Endothelial cell (in vitro differentiated cells): ENCODE measurements at regions not wholly inside any gene's neighbourhood (a gene's known extent, or its start where the extent isn't known, plus 50 kb on each side); places are given as distances from the start of the nearest gene placed in this dataset.

Experiments used
- DNase-seq: peaks from one replicate; pipeline ENCODE4 v3.0.0; 2021; ENCODE audit warnings: low spot score
- H3K27ac Mint-ChIP-seq: one replicate; pipeline ENCODE4 v1.8.0; 2021; ENCODE audit warnings: mixed read lengths, inconsistent platforms; ENCODE audit not compliant: unreplicated experiment
- H3K27me3 Mint-ChIP-seq: one replicate; pipeline ENCODE4 v1.8.0; 2021; ENCODE audit warnings: mild to moderate bottlenecking, moderate library complexity, mixed read lengths, inconsistent platforms; ENCODE audit not compliant: unreplicated experiment
- H3K36me3 Mint-ChIP-seq: one replicate; pipeline ENCODE4 v1.8.0; 2021; ENCODE audit warnings: mild to moderate bottlenecking, low read depth, mixed read lengths, inconsistent platforms; ENCODE audit not compliant: unreplicated experiment
- H3K4me1 Mint-ChIP-seq: one replicate; pipeline ENCODE4 v1.8.0; 2021; ENCODE audit warnings: mild to moderate bottlenecking, mixed read lengths, inconsistent platforms; ENCODE audit not compliant: unreplicated experiment
- H3K4me3 Mint-ChIP-seq: one replicate; pipeline ENCODE4 v1.8.0; 2021; ENCODE audit warnings: mild to moderate bottlenecking, mixed read lengths, inconsistent platforms; ENCODE audit not compliant: unreplicated experiment
- H3K9me3 Mint-ChIP-seq: one replicate; pipeline ENCODE4 v1.8.0; 2021; ENCODE audit warnings: mixed read lengths, inconsistent platforms; ENCODE audit not compliant: unreplicated experiment
- CTCF ChIP-seq: fragments of 200-600 bp; sonication (generic); IDR thresholded peaks from one replicate; pipeline ENCODE4 v1.5.0; 2021; ENCODE audit warnings: antibody characterized with exemption; ENCODE audit not compliant: unreplicated experiment

GRCh38 chr10:118151461-118151860, 104.7 kb upstream of the RAB11FIP2 start:
- H3K36me3 Mint-ChIP-seq: no peaks in the 10 kb centered on the region
- TF ChIP-seq CTCF: no peak
- no peak overlapping the region for H3K4me3 Mint-ChIP-seq
- H3K4me1 Mint-ChIP-seq: no peaks in the 10 kb centered on the region
- H3K27ac Mint-ChIP-seq: no peak overlapping the region
- H3K9me3 Mint-ChIP-seq: no peaks in the 10 kb centered on the region
- H3K27me3 Mint-ChIP-seq: no peaks in the 10 kb centered on the region
- no peak for DNase-seq

DNA sequence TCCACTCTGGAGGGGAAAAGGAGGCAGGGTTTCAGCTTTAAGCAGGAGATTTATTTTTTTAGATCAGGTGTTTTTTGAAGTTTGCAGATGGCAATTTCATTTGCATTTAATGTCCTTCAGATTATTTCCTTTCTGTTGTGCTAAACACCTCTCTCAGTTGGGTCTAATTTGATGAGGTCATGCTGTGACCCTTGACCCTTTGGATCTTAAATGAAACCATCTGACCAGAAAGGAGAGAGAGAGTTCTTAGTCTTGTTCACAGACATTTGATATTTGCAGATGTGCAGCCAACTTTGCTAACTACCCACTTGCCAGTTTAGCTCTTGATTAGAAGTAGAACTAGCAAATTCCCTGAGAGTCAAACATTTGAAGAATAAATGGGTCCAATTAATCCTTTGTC, 101.5 kb upstream of the RAB11FIP2 start:
- Mint-ChIP-seq H3K36me3 (no peaks in the 10 kb centered on the region), H3K4me1 (no peaks in the 10 kb centered on the region), H3K9me3 (no peaks in the 10 kb centered on the region), H3K27ac (no peak overlapping the region), H3K4me3 (no peak overlapping the region), H3K27me3 (peaks cover 2% of the 10 kb centered on the region)
- no peak for TF ChIP-seq CTCF
- no peak for DNase-seq

GRCh38 chr10:118145256-118145655, 98.5 kb upstream of the RAB11FIP2 start:
- Mint-ChIP-seq H3K27ac (no peak overlapping the region), H3K36me3 (no peaks in the 10 kb centered on the region), H3K9me3 (no peaks in the 10 kb centered on the region), H3K27me3 (peaks cover 2% of the 10 kb centered on the region), H3K4me1 (no peaks in the 10 kb centered on the region), H3K4me3 (no peak overlapping the region)
- DNase-seq: no peak
- TF ChIP-seq CTCF: no peak

- Mint-ChIP-seq H3K27ac (no peak overlapping the region), H3K4me1 (no peaks in the 10 kb centered on the region), H3K4me3 (no peak overlapping the region), H3K36me3 (no peaks in the 10 kb centered on the region), H3K9me3 (no peaks in the 10 kb centered on the region), H3K27me3 (peaks cover 2% of the 10 kb centered on the region)
- no peak for TF ChIP-seq CTCF
- no peak for DNase-seq
Observed at GRCh38 chr10:118141471-118141870, 94.7 kb upstream of the RAB11FIP2 start.

DNA sequence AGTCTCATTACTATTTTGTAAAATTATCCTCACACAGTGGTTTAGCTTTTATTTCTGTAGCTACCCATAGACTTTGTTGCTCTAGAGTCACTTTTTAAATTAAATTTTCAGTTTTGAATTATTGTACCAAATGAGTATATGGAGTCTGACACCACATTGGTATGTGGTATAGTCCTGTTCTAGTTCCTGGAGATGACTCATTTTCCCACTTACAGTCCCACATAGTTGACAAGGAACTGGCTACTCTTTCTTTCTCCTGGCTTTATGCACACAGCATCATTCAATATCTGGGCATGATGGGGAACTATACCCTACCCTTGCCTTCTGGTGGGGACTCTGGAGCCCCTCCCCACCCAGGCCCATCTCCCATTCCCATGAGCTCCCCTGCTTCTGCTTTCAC, 92.6 kb upstream of the RAB11FIP2 start:
- Mint-ChIP-seq H3K4me3 (no peak overlapping the region), H3K9me3 (no peaks in the 10 kb centered on the region), H3K4me1 (no peaks in the 10 kb centered on the region), H3K36me3 (no peaks in the 10 kb centered on the region), H3K27me3 (no peaks in the 10 kb centered on the region), H3K27ac (no peak overlapping the region)
- no peak for DNase-seq
- TF ChIP-seq CTCF: no peak
